GM10248 (cell line): ENCODE measurements at regions not wholly inside any gene's neighbourhood (a gene's known extent, or its start where the extent isn't known, plus 50 kb on each side); places are given as distances from the start of the nearest gene placed in this dataset.
"Not testable (repeated sequence)": the region's sequence is repeated elsewhere in the genome, so short reads cannot be mapped to it uniquely, and the experiment has no call there.

Experiments
- CTCF ChIA-PET: fragments of 300-600 bp; sonication (Branson Sonifier 250); formaldehyde crosslinking; extraction: SDS; loops from one replicate; lab custom pipeline; 2021; ENCODE audit warnings: antibody characterized with exemption; lab: Yijun Ruan, JAX
- POLR2A ChIA-PET: fragments of 350-650 bp; sonication (Branson Sonifier 250); formaldehyde crosslinking; extraction: SDS; loops from one replicate; lab custom pipeline; 2020; ENCODE audit warnings: antibody characterized with exemption; lab: Yijun Ruan, JAX
- DNase-seq: peaks from one replicate; pipeline ENCODE4 v3.0.0; 2012; ENCODE audit errors: extremely low spot score
- CTCF ChIP-seq: IDR thresholded peaks from 2 replicates; pipeline ENCODE4 v1.5.1; 2012; ENCODE audit warnings: mild to moderate bottlenecking, low read depth; ENCODE audit errors: extremely low read depth, missing control alignments, control extremely low read depth

GRCh38 chr9:63774369-63775091, 1510.5 kb downstream of the FOXD4L5 start:
- CTCF ChIA-PET, DNase-seq, POLR2A ChIA-PET: not testable (repeated sequence)

- POLR2A ChIA-PET, CTCF ChIA-PET, DNase-seq: not testable (repeated sequence)
Observed at GRCh38 chr9:63762230-63762629, 1522.8 kb downstream of the FOXD4L5 start.

GRCh38 chr9:63729021-63729420, 1556.0 kb downstream of the FOXD4L5 start:
- DNase-seq, POLR2A ChIA-PET, CTCF ChIA-PET: not testable (repeated sequence)

- ChIA-PET CTCF (no interaction called here), POLR2A (no interaction called here)
- TF ChIP-seq CTCF: no peak
- DNase-seq: no peak
Observed at GRCh38 chr9:63728287-63728686, 1556.7 kb downstream of the FOXD4L5 start.

- DNase-seq, POLR2A ChIA-PET, CTCF ChIA-PET: not testable (repeated sequence)
Observed at GRCh38 chr9:63708285-63708684, 1576.7 kb downstream of the FOXD4L5 start.

- POLR2A ChIA-PET, DNase-seq, CTCF ChIA-PET: not testable (repeated sequence)
Observed at GRCh38 chr9:63704456-63704855, 1580.6 kb downstream of the FOXD4L5 start.

- POLR2A ChIA-PET, CTCF ChIA-PET, DNase-seq: not testable (repeated sequence)
Observed at GRCh38 chr9:63703670-63704069, 1581.3 kb downstream of the FOXD4L5 start.

- DNase-seq, CTCF ChIA-PET, POLR2A ChIA-PET: not testable (repeated sequence)
Observed at GRCh38 chr9:63703138-63703665, 1581.8 kb downstream of the FOXD4L5 start.
